ENCODE measurements at regions not wholly inside any gene's neighbourhood (a gene's known extent, or its start where the extent isn't known, plus 50 kb on each side); places are given as distances from the start of the nearest gene placed in this dataset.

DNA sequence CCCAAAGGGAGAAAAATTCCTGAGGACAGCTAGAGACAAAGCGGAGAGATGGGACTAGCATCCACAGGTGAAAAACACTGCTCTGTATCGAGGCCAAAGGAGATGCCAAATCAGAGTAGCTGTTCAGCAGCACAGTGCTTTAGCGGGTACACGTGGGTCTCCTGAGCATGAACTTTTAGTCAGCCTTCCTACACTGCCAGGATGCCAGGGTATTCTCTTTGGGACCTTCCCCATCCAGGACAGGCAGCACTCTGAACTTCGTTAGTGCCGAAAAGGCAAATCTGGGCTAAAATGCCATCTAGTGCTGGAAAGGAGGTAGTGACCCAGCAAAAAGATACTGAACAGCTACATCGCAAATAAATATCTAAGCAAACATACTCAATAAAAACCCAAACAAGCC, 64.9 kb downstream of the C6orf58 start:
- Histone ChIP-seq H3K9ac (ENCODE audit: extremely low read depth, insufficient read length, low read length) (no peak overlapping the region), H4K20me1 (ENCODE audit: control insufficient read depth, insufficient read depth, insufficient read length) (no peaks in the 10 kb centered on the region), H3K4ac (ENCODE audit: low read depth, low read length) (no peak overlapping the region), H2BK12ac (ENCODE audit: insufficient read length, low read depth, low read length) (no peak overlapping the region), H3K27me3 (ENCODE audit: insufficient read depth, low read length) (no peaks in the 10 kb centered on the region), H3K56ac (ENCODE audit: insufficient read length, low read depth, low read length) (no peak overlapping the region), H3K9me3 (ENCODE audit: control insufficient read depth, low read depth, low read length) (no peaks in the 10 kb centered on the region), H4K5ac (ENCODE audit: insufficient read length, low read depth, low read length) (no peak overlapping the region), H3K23ac (ENCODE audit: insufficient read length, low read depth, low read length) (no peak overlapping the region), H3K18ac (ENCODE audit: insufficient read length, low read depth, low read length) (no peak overlapping the region), H3K79me2 (ENCODE audit: insufficient read depth, low read length) (no peaks in the 10 kb centered on the region), H2BK5ac (ENCODE audit: insufficient read length, low read length) (no peak overlapping the region), H3K14ac (ENCODE audit: insufficient read depth, low read length) (no peak overlapping the region), H3T11ph (ENCODE audit: low read length) (no peak overlapping the region), H3K79me1 (ENCODE audit: insufficient read depth, low read depth, low read length, poor library complexity, severe bottlenecking) (no peaks in the 10 kb centered on the region), H3K27ac (ENCODE audit: insufficient read length, low read depth, low read length) (no peak overlapping the region), H2BK120ac (ENCODE audit: low read depth, low read length, poor library complexity, severe bottlenecking) (no peak overlapping the region), H2BK20ac (ENCODE audit: low read depth, low read length, poor library complexity, severe bottlenecking) (no peak overlapping the region), H4K91ac (ENCODE audit: insufficient read length, low read depth, low read length) (no peak overlapping the region), H3K4me1 (ENCODE audit: insufficient read depth, low read length) (no peaks in the 10 kb centered on the region), H3K4me2 (ENCODE audit: insufficient read depth, insufficient read length, low read length) (no peak overlapping the region), H2AFZ (ENCODE audit: low read length) (no peak overlapping the region), H2AK5ac (ENCODE audit: insufficient read length, low read length) (no peak overlapping the region), H4K8ac (replicated peaks; ENCODE audit: insufficient read length, low read depth, low read length) (no peak overlapping the region), H2BK15ac (ENCODE audit: low read depth, low read length) (no peak overlapping the region), H3K23me2 (ENCODE audit: insufficient read length, low read depth, low read length, poor library complexity, severe bottlenecking) (no peaks in the 10 kb centered on the region)
- Mint-ChIP-seq H3K4me1 (no peaks in the 10 kb centered on the region; a peak in 1 of 4 replicates), H3K9me3 (no peaks in the 10 kb centered on the region), H3K36me3 (ENCODE audit: insufficient read depth in 1 of 3, low read depth in 3 of 3) (no peaks in the 10 kb centered on the region), H3K27me3 (ENCODE audit: low read depth) (peaks cover 15% of the 10 kb centered on the region), H3K27ac (no peak overlapping the region; a peak in 1 of 7 replicates), H3K4me3 (no peak overlapping the region)
- WGBS (ENCODE audit: extremely low coverage, insufficient read length, low lambda C conversion rate): no CpG with 5 or more reads among the region's 7 CpGs
- peak; percentile 65 for DNase-seq
- TF ChIP-seq, protein P1, sequence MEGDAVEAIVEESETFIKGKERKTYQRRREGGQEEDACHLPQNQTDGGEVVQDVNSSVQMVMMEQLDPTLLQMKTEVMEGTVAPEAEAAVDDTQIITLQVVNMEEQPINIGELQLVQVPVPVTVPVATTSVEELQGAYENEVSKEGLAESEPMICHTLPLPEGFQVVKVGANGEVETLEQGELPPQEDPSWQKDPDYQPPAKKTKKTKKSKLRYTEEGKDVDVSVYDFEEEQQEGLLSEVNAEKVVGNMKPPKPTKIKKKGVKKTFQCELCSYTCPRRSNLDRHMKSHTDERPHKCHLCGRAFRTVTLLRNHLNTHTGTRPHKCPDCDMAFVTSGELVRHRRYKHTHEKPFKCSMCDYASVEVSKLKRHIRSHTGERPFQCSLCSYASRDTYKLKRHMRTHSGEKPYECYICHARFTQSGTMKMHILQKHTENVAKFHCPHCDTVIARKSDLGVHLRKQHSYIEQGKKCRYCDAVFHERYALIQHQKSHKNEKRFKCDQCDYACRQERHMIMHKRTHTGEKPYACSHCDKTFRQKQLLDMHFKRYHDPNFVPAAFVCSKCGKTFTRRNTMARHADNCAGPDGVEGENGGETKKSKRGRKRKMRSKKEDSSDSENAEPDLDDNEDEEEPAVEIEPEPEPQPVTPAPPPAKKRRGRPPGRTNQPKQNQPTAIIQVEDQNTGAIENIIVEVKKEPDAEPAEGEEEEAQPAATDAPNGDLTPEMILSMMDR (conservative IDR thresholded peaks at IDR 0.05): peak; percentile 77

Measured in H9 (cell line).